ENCODE measurements at regions not wholly inside any gene's neighbourhood (a gene's known extent, or its start where the extent isn't known, plus 50 kb on each side); places are given as distances from the start of the nearest gene placed in this dataset.

DNA sequence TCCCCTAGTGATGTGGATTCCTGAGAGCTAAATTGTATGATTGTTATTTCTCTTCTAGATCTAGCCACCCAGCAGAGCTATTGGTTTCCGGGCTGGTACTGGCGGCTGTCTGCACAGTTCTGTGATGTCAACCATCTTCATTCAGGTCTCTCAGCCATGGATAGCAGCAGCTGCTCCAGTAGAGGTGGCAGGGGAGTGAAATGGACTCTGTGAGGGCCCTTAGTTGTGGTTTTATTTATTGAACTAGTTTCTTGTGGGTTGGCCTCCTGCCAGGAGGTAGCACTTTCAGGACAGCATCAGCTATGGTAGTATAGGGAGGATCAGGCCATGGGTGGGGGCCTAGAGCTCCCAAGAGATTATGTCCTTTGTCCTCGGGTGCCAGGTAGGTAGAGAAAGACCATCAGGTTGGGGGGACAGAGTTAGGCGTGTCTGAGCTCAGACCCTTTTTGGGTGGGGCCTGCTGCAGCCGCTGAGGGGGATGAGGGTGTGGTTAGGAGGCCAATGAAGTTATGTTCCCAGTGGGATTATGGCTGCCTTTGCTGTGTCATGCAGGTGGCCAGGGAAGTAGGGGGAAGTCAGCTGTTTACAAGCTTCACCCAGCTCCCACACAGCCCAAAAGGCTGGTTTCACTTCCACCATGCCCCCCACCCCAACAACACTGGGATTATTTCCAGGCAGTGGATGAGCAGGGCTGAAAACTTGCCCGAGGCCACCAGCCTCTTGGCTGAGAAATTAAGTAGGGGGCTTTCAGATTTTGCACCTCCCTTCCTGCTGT is 55.1 kb upstream of the RGS4 start:
- no peak for TF ChIP-seq FOXP2 (optimal IDR thresholded peaks at IDR 0.05; ENCODE audit: control extremely low read depth, extremely low read length, insufficient read depth)
- TF ChIP-seq EZH2 (IDR thresholded peaks at IDR 0.05): no peak
- TF ChIP-seq POLR2AphosphoS5 (IDR thresholded peaks at IDR 0.05; ENCODE audit: borderline replicate concordance, low read depth, low read length): no peak
- Histone ChIP-seq H3K27ac (no peak overlapping the region), H3K36me3 (ENCODE audit: insufficient read depth, low read length) (no peaks in the 10 kb centered on the region), H3K9me3 (ENCODE audit: low read depth, low read length) (no peaks in the 10 kb centered on the region), H3K4me3 (no peak overlapping the region; the same call in 1 of the 2 replicates), H3K9ac (ENCODE audit: insufficient read length) (no peak overlapping the region)
- DNase-seq (ENCODE audit: low read depth, low spot score): no peak

DNA sequence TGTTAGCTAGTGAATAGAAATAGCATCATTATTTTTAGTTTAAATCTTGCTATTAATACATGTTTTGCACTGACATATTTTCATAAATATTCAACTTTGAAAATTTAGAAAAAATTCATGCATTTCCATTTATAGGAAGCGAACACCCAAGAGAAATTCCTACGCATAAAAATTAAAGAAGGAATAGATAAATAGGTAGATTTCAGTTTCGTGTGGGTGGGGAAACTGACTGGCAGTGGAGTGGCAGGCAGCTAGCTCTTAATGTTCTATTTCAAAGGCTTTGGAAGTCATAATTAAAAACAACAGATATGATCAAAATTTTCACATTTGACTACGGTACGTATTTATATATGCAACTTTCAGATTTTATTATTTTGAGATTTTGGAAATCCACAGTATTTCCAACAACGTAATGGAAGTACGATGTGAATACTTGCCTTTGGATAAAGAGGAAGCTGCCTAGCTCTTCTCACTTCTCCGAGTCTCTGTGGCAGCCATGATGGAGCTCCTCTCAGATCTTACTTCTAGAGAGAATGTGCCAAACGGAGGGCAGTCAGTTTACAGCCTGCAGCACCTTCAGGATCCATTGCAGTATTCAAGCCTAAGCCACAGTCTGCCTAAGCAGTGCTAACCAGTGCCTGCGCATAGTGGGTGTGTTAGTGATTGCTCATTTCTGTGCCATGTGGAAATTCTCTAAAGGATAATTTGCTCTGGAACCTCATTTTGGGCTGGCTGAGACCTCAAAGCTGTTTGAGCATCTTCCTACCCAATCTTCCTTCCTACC is 62.9 kb upstream of the RGS4 start:
- Histone ChIP-seq H3K4me3 (no peak overlapping the region), H3K27ac (no peak overlapping the region), H3K9me3 (ENCODE audit: low read depth, low read length) (no peaks in the 10 kb centered on the region), H3K36me3 (ENCODE audit: insufficient read depth, low read length) (no peaks in the 10 kb centered on the region), H3K9ac (ENCODE audit: insufficient read length) (no peak overlapping the region)
- TF ChIP-seq EZH2 (IDR thresholded peaks at IDR 0.05) (no peak), POLR2AphosphoS5 (IDR thresholded peaks at IDR 0.05; ENCODE audit: borderline replicate concordance, low read depth, low read length) (no peak), FOXP2 (optimal IDR thresholded peaks at IDR 0.05; ENCODE audit: control extremely low read depth, extremely low read length, insufficient read depth) (no peak)
- DNase-seq (ENCODE audit: low read depth, low spot score): no peak

DNA sequence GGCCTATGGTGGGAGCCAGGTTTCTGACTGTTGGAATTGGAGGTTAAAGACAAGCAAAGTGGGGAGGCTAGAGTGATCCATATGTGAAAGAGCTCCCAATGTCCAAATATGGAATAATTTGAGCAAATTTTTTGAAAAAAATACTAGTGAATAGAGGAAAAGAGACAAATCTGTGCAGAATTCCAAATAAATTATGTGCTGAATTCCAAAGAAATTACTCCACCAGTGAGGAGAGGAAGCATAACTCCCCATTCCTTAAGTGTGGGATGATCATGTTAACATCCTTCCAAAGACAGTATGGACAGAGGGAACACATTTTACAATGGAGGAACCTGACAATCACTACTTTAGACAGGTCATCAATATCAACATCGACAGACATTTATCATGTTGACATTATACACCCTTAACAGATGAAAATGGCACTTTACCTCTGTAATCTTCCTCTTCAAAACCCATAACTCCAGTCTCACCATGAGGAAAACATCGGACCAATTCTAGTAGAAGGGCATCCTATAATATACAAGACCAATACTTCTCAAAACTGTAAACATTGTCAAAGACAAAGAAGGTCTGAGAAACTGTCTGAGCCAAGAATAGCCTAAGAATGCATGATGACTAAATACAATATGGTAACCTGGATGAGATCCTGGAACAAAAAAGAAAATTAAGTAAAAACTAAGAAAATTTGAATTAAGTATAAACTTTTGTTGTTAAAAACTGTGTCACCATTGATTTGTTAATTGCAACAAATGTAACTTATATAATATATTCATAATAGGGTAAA is 71.5 kb upstream of the RGS4 start:
- Histone ChIP-seq H3K4me3 (no peak overlapping the region), H3K36me3 (ENCODE audit: insufficient read depth, low read length) (no peaks in the 10 kb centered on the region), H3K9ac (ENCODE audit: insufficient read length) (no peak overlapping the region), H3K27ac (no peak overlapping the region), H3K9me3 (ENCODE audit: low read depth, low read length) (0 out of 2 replicates have a peak, but pooled peaks cover 3% of the 10 kb centered on the region)
- TF ChIP-seq EZH2 (IDR thresholded peaks at IDR 0.05) (no peak), FOXP2 (optimal IDR thresholded peaks at IDR 0.05; ENCODE audit: control extremely low read depth, extremely low read length, insufficient read depth) (no peak), POLR2AphosphoS5 (IDR thresholded peaks at IDR 0.05; ENCODE audit: borderline replicate concordance, low read depth, low read length) (no peak)
- no peak for DNase-seq (ENCODE audit: low read depth, low spot score)

DNA sequence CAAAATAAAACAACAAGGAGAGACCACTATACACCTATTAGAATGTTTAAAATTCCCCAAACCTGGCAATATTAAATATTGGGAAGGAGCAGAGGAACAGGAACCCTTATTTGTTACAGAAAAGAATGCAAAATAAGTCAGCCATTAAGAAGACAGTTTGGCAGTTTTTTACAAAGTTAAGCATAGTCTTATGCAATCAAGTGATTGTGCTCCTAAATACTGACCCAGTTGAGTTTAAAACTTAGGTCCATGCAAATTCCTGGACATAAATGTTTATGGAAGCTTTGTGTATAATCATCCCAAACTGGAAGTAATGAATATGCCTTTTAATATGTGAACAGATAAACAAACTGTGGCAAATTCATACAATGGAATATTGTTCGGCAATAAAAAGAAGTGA is 72.9 kb upstream of the RGS4 start:
- Histone ChIP-seq H3K4me3 (no peak overlapping the region), H3K36me3 (ENCODE audit: insufficient read depth, low read length) (no peaks in the 10 kb centered on the region), H3K27ac (no peak overlapping the region), H3K9ac (ENCODE audit: insufficient read length) (no peak overlapping the region), H3K9me3 (ENCODE audit: low read depth, low read length) (0 out of 2 replicates have a peak, but pooled peaks cover 3% of the 10 kb centered on the region)
- no peak for DNase-seq (ENCODE audit: low read depth, low spot score)
- TF ChIP-seq FOXP2 (optimal IDR thresholded peaks at IDR 0.05; ENCODE audit: control extremely low read depth, extremely low read length, insufficient read depth) (no peak), POLR2AphosphoS5 (IDR thresholded peaks at IDR 0.05; ENCODE audit: borderline replicate concordance, low read depth, low read length) (no peak), EZH2 (IDR thresholded peaks at IDR 0.05) (no peak)

DNA sequence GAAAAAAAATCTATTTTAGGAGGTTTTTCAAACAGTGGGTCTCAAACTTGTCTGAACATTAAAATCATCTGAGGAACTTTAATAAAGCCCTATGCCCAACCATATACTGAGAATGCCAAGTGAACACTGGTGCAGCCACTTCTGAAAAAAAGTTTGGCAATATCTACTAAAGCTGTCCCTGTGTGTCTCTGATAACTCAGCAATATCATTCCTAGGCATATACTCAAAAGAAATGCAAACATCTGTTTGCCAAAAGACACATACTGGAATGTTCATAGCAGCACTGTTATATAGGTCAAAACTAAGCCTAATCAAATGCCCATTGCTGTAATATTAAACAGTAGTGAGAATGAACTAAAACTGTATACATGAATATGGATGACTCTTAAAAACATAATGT is 74.2 kb upstream of the RGS4 start:
- TF ChIP-seq FOXP2 (optimal IDR thresholded peaks at IDR 0.05; ENCODE audit: control extremely low read depth, extremely low read length, insufficient read depth) (no peak), EZH2 (IDR thresholded peaks at IDR 0.05) (no peak), POLR2AphosphoS5 (IDR thresholded peaks at IDR 0.05; ENCODE audit: borderline replicate concordance, low read depth, low read length) (no peak)
- Histone ChIP-seq H3K9ac (ENCODE audit: insufficient read length) (no peak overlapping the region), H3K9me3 (ENCODE audit: low read depth, low read length) (0 out of 2 replicates have a peak, but pooled peaks cover 3% of the 10 kb centered on the region), H3K36me3 (ENCODE audit: insufficient read depth, low read length) (no peaks in the 10 kb centered on the region), H3K4me3 (no peak overlapping the region), H3K27ac (no peak overlapping the region)
- DNase-seq (ENCODE audit: low read depth, low spot score): no peak

DNA sequence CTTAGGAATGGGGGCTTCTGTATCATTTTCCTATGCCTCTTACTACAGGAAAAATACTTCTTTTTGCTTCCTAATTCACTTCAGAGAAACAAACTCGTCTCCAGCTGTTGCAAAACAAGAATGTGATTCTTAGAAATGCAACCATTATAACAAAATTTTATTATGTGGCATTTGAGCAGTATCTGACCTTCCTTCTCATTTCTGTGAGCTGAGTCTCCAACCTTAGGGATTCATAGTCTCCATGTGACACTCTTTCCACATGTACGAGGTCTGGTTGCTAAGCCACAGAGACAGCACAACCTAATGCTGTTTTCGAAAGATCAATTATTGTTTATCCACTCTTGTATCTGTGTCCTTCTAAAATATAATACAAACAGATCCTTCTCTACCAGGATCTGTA is 75.3 kb upstream of the RGS4 start:
- no peak overlapping the region for H3K4me3 ChIP-seq
- H3K27ac ChIP-seq: no peak overlapping the region
- DNase-seq (ENCODE audit: low read depth, low spot score): no peak
- no peak for TF ChIP-seq FOXP2 (optimal IDR thresholded peaks at IDR 0.05; ENCODE audit: control extremely low read depth, extremely low read length, insufficient read depth)
- TF ChIP-seq POLR2AphosphoS5 (IDR thresholded peaks at IDR 0.05; ENCODE audit: borderline replicate concordance, low read depth, low read length): no peak
- TF ChIP-seq EZH2 (IDR thresholded peaks at IDR 0.05): no peak
- 0 out of 2 replicates have a peak, but pooled peaks cover 3% of the 10 kb centered on the region for H3K9me3 ChIP-seq (ENCODE audit: low read depth, low read length)
- no peak overlapping the region for H3K9ac ChIP-seq (ENCODE audit: insufficient read length)
- no peaks in the 10 kb centered on the region for H3K36me3 ChIP-seq (ENCODE audit: insufficient read depth, low read length)

DNA sequence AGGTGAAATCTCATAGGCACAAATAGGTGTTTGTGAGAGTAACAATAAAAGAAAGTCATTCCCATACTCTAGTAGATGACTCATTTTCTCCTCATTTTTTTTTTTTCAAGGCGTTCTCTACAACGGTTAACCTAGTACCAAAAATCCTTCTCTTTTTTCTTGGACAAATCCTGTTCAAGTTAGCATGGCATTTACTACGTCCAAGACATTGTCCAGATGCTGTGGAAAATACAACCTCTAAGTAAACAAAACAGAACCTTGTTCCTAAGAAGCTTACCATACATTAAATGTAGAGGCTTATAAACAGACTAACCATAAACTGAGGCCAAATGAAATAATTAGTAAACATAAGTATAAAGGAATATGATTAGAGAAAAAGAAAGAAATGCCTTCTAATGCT is 76.2 kb upstream of the RGS4 start:
- TF ChIP-seq POLR2AphosphoS5 (IDR thresholded peaks at IDR 0.05; ENCODE audit: borderline replicate concordance, low read depth, low read length) (no peak), EZH2 (IDR thresholded peaks at IDR 0.05) (no peak), FOXP2 (optimal IDR thresholded peaks at IDR 0.05; ENCODE audit: control extremely low read depth, extremely low read length, insufficient read depth) (no peak)
- H3K9me3 ChIP-seq (ENCODE audit: low read depth, low read length): 0 out of 2 replicates have a peak, but pooled peaks cover 3% of the 10 kb centered on the region
- H3K36me3 ChIP-seq (ENCODE audit: insufficient read depth, low read length): no peaks in the 10 kb centered on the region
- H3K9ac ChIP-seq (ENCODE audit: insufficient read length): no peak overlapping the region
- no peak overlapping the region for H3K27ac ChIP-seq
- H3K4me3 ChIP-seq: no peak overlapping the region
- no peak for DNase-seq (ENCODE audit: low read depth, low spot score)

DNA sequence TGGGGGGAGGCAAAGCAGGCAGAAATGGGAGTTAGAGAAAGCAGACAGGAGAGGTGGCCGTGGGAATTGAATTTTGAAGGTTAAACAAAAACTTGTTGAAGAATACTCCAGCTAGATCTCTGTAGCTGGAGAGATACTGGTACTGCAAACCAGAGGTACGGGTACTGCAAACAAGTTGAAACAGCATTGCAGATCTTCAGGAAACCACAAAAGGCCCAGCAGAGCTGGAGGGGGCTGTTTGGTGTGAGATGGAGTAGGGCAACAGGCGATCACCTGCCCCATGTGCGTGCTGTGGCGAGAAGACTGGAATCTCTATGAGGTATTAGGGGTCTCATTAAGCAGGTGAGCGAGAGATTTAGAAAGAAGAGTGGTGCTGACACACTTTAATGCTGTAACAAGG is 77.7 kb upstream of the RGS4 start:
- Histone ChIP-seq H3K9me3 (ENCODE audit: low read depth, low read length) (0 out of 2 replicates have a peak, but pooled peaks cover 3% of the 10 kb centered on the region), H3K9ac (ENCODE audit: insufficient read length) (no peak overlapping the region), H3K36me3 (ENCODE audit: insufficient read depth, low read length) (no peaks in the 10 kb centered on the region), H3K4me3 (no peak overlapping the region), H3K27ac (no peak overlapping the region)
- no peak for TF ChIP-seq FOXP2 (optimal IDR thresholded peaks at IDR 0.05; ENCODE audit: control extremely low read depth, extremely low read length, insufficient read depth)
- no peak for TF ChIP-seq POLR2AphosphoS5 (IDR thresholded peaks at IDR 0.05; ENCODE audit: borderline replicate concordance, low read depth, low read length)
- no peak for TF ChIP-seq EZH2 (IDR thresholded peaks at IDR 0.05)
- no peak for DNase-seq (ENCODE audit: low read depth, low spot score)
